ENCODE measurements at regions not wholly inside any gene's neighbourhood (a gene's known extent, or its start where the extent isn't known, plus 50 kb on each side); places are given as distances from the start of the nearest gene placed in this dataset.

- Histone ChIP-seq H3K4me3 (no peak overlapping the region), H3K36me3 (no peaks in the 10 kb centered on the region), H3K27me3 (ENCODE audit: low read depth) (no peaks in the 10 kb centered on the region), H3K9me3 (no peaks in the 10 kb centered on the region), H3K4me1 (no peaks in the 10 kb centered on the region), H3K27ac (no peak overlapping the region)
- ATAC-seq (peak in 1 of 2 donors; percentile 47), DNase-seq (no peak)
- TF ChIP-seq, protein P1, sequence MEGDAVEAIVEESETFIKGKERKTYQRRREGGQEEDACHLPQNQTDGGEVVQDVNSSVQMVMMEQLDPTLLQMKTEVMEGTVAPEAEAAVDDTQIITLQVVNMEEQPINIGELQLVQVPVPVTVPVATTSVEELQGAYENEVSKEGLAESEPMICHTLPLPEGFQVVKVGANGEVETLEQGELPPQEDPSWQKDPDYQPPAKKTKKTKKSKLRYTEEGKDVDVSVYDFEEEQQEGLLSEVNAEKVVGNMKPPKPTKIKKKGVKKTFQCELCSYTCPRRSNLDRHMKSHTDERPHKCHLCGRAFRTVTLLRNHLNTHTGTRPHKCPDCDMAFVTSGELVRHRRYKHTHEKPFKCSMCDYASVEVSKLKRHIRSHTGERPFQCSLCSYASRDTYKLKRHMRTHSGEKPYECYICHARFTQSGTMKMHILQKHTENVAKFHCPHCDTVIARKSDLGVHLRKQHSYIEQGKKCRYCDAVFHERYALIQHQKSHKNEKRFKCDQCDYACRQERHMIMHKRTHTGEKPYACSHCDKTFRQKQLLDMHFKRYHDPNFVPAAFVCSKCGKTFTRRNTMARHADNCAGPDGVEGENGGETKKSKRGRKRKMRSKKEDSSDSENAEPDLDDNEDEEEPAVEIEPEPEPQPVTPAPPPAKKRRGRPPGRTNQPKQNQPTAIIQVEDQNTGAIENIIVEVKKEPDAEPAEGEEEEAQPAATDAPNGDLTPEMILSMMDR (IDR thresholded peaks at IDR 0.05), result no peak
- intact Hi-C loops (cut with DNase I), result no loop called here
These were observed 375.0 kb downstream of the WDR72 start for GRCh38 chr15:53384417-53384816.

GRCh38 chr15:53378096-53378800, 381.2 kb downstream of the WDR72 start:
- Histone ChIP-seq H3K4me1 (no peaks in the 10 kb centered on the region), H3K4me3 (no peak overlapping the region), H3K9me3 (no peaks in the 10 kb centered on the region), H3K36me3 (no peaks in the 10 kb centered on the region), H3K27ac (no peak overlapping the region), H3K27me3 (ENCODE audit: low read depth) (no peaks in the 10 kb centered on the region)
- no peak for ATAC-seq
- DNase-seq, result no peak
- TF ChIP-seq, protein P1 (IDR thresholded peaks at IDR 0.05), result no peak
- intact Hi-C loops (cut with DNase I), result no loop called here

GRCh38 chr15:53367740-53368139, 391.7 kb downstream of the WDR72 start:
- H3K27ac ChIP-seq, result no peak overlapping the region
- H3K4me1 ChIP-seq, result no peaks in the 10 kb centered on the region
- no peak for DNase-seq
- intact Hi-C loops (cut with DNase I), result no loop called here
- H3K9me3 ChIP-seq, result peaks cover 3% of the 10 kb centered on the region
- TF ChIP-seq, protein P1 (IDR thresholded peaks at IDR 0.05), result no peak
- H3K27me3 ChIP-seq (ENCODE audit: low read depth), result no peaks in the 10 kb centered on the region
- no peak for ATAC-seq
- no peaks in the 10 kb centered on the region for H3K36me3 ChIP-seq
- no peak overlapping the region for H3K4me3 ChIP-seq

- no peak overlapping the region for H3K27ac ChIP-seq
- no peaks in the 10 kb centered on the region for H3K27me3 ChIP-seq (ENCODE audit: low read depth)
- intact Hi-C loops (cut with DNase I), result no loop called here
- H3K36me3 ChIP-seq, result no peaks in the 10 kb centered on the region
- TF ChIP-seq, protein P1 (IDR thresholded peaks at IDR 0.05), result no peak
- no peaks in the 10 kb centered on the region for H3K4me1 ChIP-seq
- no peak for DNase-seq
- no peaks in the 10 kb centered on the region for H3K9me3 ChIP-seq
- no peak for ATAC-seq
- no peak overlapping the region for H3K4me3 ChIP-seq
These were observed 398.6 kb downstream of the WDR72 start for GRCh38 chr15:53360881-53361280.

GRCh38 chr15:53359038-53359437, 400.4 kb downstream of the WDR72 start:
- H3K27ac ChIP-seq, result no peak overlapping the region
- intact Hi-C loops (cut with DNase I), result no loop called here
- no peaks in the 10 kb centered on the region for H3K9me3 ChIP-seq
- no peaks in the 10 kb centered on the region for H3K27me3 ChIP-seq (ENCODE audit: low read depth)
- DNase-seq (no peak), ATAC-seq (no peak)
- no peaks in the 10 kb centered on the region for H3K4me1 ChIP-seq
- no peak overlapping the region for H3K4me3 ChIP-seq
- H3K36me3 ChIP-seq, result no peaks in the 10 kb centered on the region
- TF ChIP-seq, protein P1 (IDR thresholded peaks at IDR 0.05), result no peak

Measured in lower lobe of right lung (tissue), 2 donors.